Peyer's patch (tissue), 4 donors: ENCODE measurements at regions not wholly inside any gene's neighbourhood (a gene's known extent, or its start where the extent isn't known, plus 50 kb on each side); places are given as distances from the start of the nearest gene placed in this dataset.

Experiments
- CTCF ChIP-seq, 6 experiments: fragments of 450-650 bp in 4 of 6; fragments of 200-600 bp in 2 of 6; sonication (generic) in 1 of 6; IDR thresholded peaks; one replicate each; pipeline ENCODE4 v1.5.1; 2017 to 2019; ENCODE audit warnings: antibody characterized with exemption in 6 of 6, mild to moderate bottlenecking in 3 of 6, moderate library complexity in 1 of 6
- POLR2A ChIP-seq, 2 donors: fragments of 450-650 bp; IDR thresholded peaks; one replicate each; pipeline ENCODE4 v1.5.1; 2017; ENCODE audit warnings: antibody characterized with exemption in 2 of 2, mild to moderate bottlenecking in 2 of 2, moderate library complexity in 2 of 2

GRCh38 chr17:31746884-31747495, 112.1 kb downstream of the COPRS start:
- TF ChIP-seq POLR2A (IDR thresholded peaks at IDR 0.05): no peak
- TF ChIP-seq CTCF (IDR thresholded peaks at IDR 0.05): no peak
